Activated T-cell treated with anti-CD3 and anti-CD28 coated beads, Interleukin-2, amount 50 U/mL, for 24 hours (primary cell): ENCODE measurements at regions not wholly inside any gene's neighbourhood (a gene's known extent, or its start where the extent isn't known, plus 50 kb on each side); places are given as distances from the start of the nearest gene placed in this dataset.

ENCODE experiments used
- DNase-seq: peaks from one replicate; pipeline ENCODE4 v3.0.0-alpha.2; 2020
- H3K27ac Mint-ChIP-seq: 2 replicates; pipeline ENCODE4 v1.8.0; 2020; ENCODE audit warnings: mild to moderate bottlenecking, mixed read lengths
- H3K27me3 Mint-ChIP-seq: 2 replicates; pipeline ENCODE4 v1.8.0; 2020; ENCODE audit warnings: mixed read lengths
- H3K36me3 Mint-ChIP-seq: 2 replicates; pipeline ENCODE4 v1.8.0; 2020; ENCODE audit warnings: low read depth, mixed read lengths
- H3K4me1 Mint-ChIP-seq: 2 replicates; pipeline ENCODE4 v1.8.0; 2020; ENCODE audit warnings: low read depth, mixed read lengths
- H3K4me3 Mint-ChIP-seq: 2 replicates; pipeline ENCODE4 v1.8.0; 2020; ENCODE audit warnings: mild to moderate bottlenecking, moderate library complexity, mixed read lengths
- H3K9me3 Mint-ChIP-seq: 2 replicates; pipeline ENCODE4 v1.8.0; 2020; ENCODE audit warnings: mixed read lengths

DNA sequence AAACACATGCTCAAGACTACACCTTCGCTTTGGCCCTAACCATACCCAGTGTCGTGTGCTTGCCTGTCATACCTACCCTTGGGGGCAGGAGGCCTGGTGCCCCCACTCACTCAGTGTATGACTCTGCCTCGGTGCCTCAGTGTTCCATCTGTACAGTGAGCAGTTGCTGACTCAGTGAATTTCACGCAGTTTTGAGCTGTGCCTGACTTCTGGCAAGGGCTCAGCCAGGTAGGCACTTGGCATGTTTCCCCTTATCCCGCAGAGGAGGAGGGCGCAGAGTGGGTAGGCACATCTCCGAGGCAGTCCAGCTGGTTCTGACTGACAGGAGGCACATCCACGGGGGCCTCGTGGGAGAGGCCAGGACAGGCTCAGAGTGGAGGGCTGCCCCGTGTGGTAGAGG, 148.9 kb upstream of the CIBAR2 start:
- no peak for DNase-seq
- no peaks in the 10 kb centered on the region for H3K9me3 Mint-ChIP-seq
- H3K4me1 Mint-ChIP-seq: peaks cover 2% of the 10 kb centered on the region
- H3K4me3 Mint-ChIP-seq: no peak overlapping the region
- no peaks in the 10 kb centered on the region for H3K36me3 Mint-ChIP-seq
- peaks cover 27% of the 10 kb centered on the region for H3K27me3 Mint-ChIP-seq
- no peak overlapping the region for H3K27ac Mint-ChIP-seq

GRCh38 chr16:85261657-85262557, 149.6 kb upstream of the CIBAR2 start:
- Mint-ChIP-seq H3K27ac (no peak overlapping the region), H3K9me3 (no peaks in the 10 kb centered on the region)

GRCh38 chr16:85262558-85263238, 150.4 kb upstream of the CIBAR2 start:
- peaks cover 2% of the 10 kb centered on the region for H3K4me1 Mint-ChIP-seq
- H3K9me3 Mint-ChIP-seq: no peaks in the 10 kb centered on the region
- DNase-seq: no peak
- peaks cover 24% of the 10 kb centered on the region for H3K27me3 Mint-ChIP-seq
- H3K27ac Mint-ChIP-seq: no peak overlapping the region
- H3K4me3 Mint-ChIP-seq: no peak overlapping the region
- no peaks in the 10 kb centered on the region for H3K36me3 Mint-ChIP-seq

More at GRCh38 chr16:85261657-85262557, 149.6 kb upstream of the CIBAR2 start:
- DNase-seq: no peak
- Mint-ChIP-seq H3K27me3 (peaks cover 27% of the 10 kb centered on the region), H3K4me1 (peaks cover 2% of the 10 kb centered on the region), H3K36me3 (no peaks in the 10 kb centered on the region), H3K4me3 (no peak overlapping the region)

- Mint-ChIP-seq H3K36me3 (no peaks in the 10 kb centered on the region), H3K9me3 (no peaks in the 10 kb centered on the region), H3K27me3 (peaks cover 19% of the 10 kb centered on the region), H3K4me1 (peaks cover 2% of the 10 kb centered on the region), H3K4me3 (no peak overlapping the region), H3K27ac (no peak overlapping the region)
- no peak for DNase-seq
Measured at GRCh38 chr16:85263239-85263585, 150.9 kb upstream of the CIBAR2 start.

DNA sequence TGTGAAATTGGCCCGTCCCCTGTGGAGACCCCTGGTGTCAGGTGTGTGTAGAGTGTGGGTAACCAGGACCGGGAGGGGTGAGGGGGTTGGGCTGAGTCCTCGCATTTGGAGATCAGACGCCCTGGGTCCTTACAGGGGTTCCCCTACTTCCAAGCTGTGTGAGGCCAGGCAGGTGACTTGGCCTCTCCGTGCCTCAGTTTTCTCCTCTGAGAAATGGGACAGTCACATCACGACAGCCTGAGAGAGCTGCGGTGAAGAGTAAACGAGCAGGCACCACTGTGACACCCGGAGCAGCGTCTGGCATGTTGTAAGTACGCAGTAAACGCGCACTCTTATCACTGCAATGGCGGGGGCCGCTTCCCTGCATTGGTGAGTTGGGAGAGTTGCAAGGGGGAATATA, 152.5 kb upstream of the CIBAR2 start:
- Mint-ChIP-seq H3K4me3 (no peak overlapping the region), H3K9me3 (no peaks in the 10 kb centered on the region), H3K27ac (no peak overlapping the region), H3K36me3 (no peaks in the 10 kb centered on the region), H3K4me1 (peaks cover 2% of the 10 kb centered on the region), H3K27me3 (peaks cover 9% of the 10 kb centered on the region)
- DNase-seq: no peak

- Mint-ChIP-seq H3K4me1 (peaks cover 2% of the 10 kb centered on the region), H3K36me3 (no peaks in the 10 kb centered on the region), H3K27me3 (peaks cover 8% of the 10 kb centered on the region), H3K4me3 (no peak overlapping the region), H3K9me3 (no peaks in the 10 kb centered on the region), H3K27ac (no peak overlapping the region)
- DNase-seq: no peak
Measured at GRCh38 chr16:85265161-85265784, 153.0 kb upstream of the CIBAR2 start.

- no peak overlapping the region for H3K4me3 Mint-ChIP-seq
- peaks cover 2% of the 10 kb centered on the region for H3K4me1 Mint-ChIP-seq
- no peak overlapping the region for H3K27ac Mint-ChIP-seq
- H3K9me3 Mint-ChIP-seq: no peaks in the 10 kb centered on the region
- H3K27me3 Mint-ChIP-seq: peaks cover 8% of the 10 kb centered on the region
- no peak for DNase-seq
- no peaks in the 10 kb centered on the region for H3K36me3 Mint-ChIP-seq
Measured at GRCh38 chr16:85265810-85266209, 153.5 kb upstream of the CIBAR2 start.

DNA sequence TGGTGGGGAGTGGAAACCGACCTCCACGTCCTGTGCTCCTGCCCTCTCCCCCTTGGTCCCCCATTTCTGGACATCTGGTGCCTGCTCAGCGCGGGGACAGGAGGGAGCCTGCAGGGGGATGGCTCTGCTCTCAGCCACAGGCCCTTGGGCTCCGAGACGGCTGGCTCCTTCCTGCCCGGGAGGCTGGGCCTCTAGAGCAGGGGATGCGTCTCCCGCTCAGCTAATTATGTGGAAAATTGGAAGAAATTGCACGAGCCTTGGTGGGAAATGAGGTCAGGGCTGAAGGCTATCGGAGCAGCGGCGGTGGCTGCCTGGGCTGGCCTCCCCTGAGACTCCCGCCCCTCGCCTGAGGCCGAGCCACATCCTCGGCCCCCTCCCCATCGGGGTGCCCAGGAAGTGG, 154.6 kb upstream of the CIBAR2 start:
- no peak overlapping the region for H3K27ac Mint-ChIP-seq
- H3K27me3 Mint-ChIP-seq: peaks cover 2% of the 10 kb centered on the region
- no peaks in the 10 kb centered on the region for H3K36me3 Mint-ChIP-seq
- no peaks in the 10 kb centered on the region for H3K9me3 Mint-ChIP-seq
- no peak for DNase-seq
- H3K4me1 Mint-ChIP-seq: peaks cover 2% of the 10 kb centered on the region
- no peak overlapping the region for H3K4me3 Mint-ChIP-seq

GRCh38 chr16:85267414-85267945, 155.2 kb upstream of the CIBAR2 start:
- H3K27me3 Mint-ChIP-seq: peaks cover 2% of the 10 kb centered on the region
- no peaks in the 10 kb centered on the region for H3K9me3 Mint-ChIP-seq
- H3K36me3 Mint-ChIP-seq: no peaks in the 10 kb centered on the region
- no peak overlapping the region for H3K4me3 Mint-ChIP-seq
- no peak overlapping the region for H3K27ac Mint-ChIP-seq
- no peaks in the 10 kb centered on the region for H3K4me1 Mint-ChIP-seq
- no peak for DNase-seq

GRCh38 chr16:85269165-85269564, 156.9 kb upstream of the CIBAR2 start:
- Mint-ChIP-seq H3K27me3 (no peaks in the 10 kb centered on the region), H3K4me3 (no peak overlapping the region), H3K27ac (no peak overlapping the region), H3K4me1 (no peaks in the 10 kb centered on the region), H3K36me3 (no peaks in the 10 kb centered on the region), H3K9me3 (no peaks in the 10 kb centered on the region)
- no peak for DNase-seq

GRCh38 chr16:85270374-85270773, 158.1 kb upstream of the CIBAR2 start:
- H3K27me3 Mint-ChIP-seq: peaks cover 3% of the 10 kb centered on the region
- H3K27ac Mint-ChIP-seq: no peak overlapping the region
- no peak overlapping the region for H3K4me3 Mint-ChIP-seq
- no peak for DNase-seq
- H3K9me3 Mint-ChIP-seq: no peaks in the 10 kb centered on the region
- no peaks in the 10 kb centered on the region for H3K4me1 Mint-ChIP-seq
- H3K36me3 Mint-ChIP-seq: no peaks in the 10 kb centered on the region

GRCh38 chr16:85271198-85271597, 158.9 kb upstream of the CIBAR2 start:
- H3K27ac Mint-ChIP-seq: no peak overlapping the region
- peaks cover 3% of the 10 kb centered on the region for H3K27me3 Mint-ChIP-seq
- DNase-seq: no peak
- no peaks in the 10 kb centered on the region for H3K36me3 Mint-ChIP-seq
- no peaks in the 10 kb centered on the region for H3K9me3 Mint-ChIP-seq
- H3K4me1 Mint-ChIP-seq: no peaks in the 10 kb centered on the region
- H3K4me3 Mint-ChIP-seq: no peak overlapping the region

DNA sequence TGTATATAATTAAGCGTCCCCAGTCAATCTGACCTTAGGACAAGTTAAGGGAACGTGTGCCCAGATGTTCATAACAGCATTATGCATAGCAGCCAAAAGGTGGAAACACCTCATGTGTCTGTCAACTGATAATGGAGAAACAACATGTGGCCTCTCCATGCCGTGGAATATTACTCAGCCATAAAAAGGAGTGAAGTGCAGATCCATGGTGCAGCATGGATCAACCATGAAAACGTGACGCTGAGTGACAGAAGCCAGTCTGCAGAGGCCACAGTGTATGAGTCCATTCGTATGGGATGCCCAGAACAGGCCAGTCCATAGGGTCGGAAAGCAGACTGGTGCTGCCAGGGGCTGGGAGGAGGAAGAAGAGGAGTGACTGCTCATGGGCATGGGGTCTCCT, 161.0 kb upstream of the CIBAR2 start:
- Mint-ChIP-seq H3K27ac (no peak overlapping the region), H3K27me3 (peaks cover 3% of the 10 kb centered on the region), H3K4me1 (no peaks in the 10 kb centered on the region), H3K4me3 (no peak overlapping the region), H3K9me3 (no peaks in the 10 kb centered on the region), H3K36me3 (no peaks in the 10 kb centered on the region)
- DNase-seq: no peak

- Mint-ChIP-seq H3K4me1 (no peaks in the 10 kb centered on the region), H3K9me3 (no peaks in the 10 kb centered on the region), H3K36me3 (no peaks in the 10 kb centered on the region), H3K27ac (no peak overlapping the region), H3K27me3 (peaks cover 3% of the 10 kb centered on the region), H3K4me3 (no peak overlapping the region)
- no peak for DNase-seq
Measured at GRCh38 chr16:85274501-85274900, 162.2 kb upstream of the CIBAR2 start.

- H3K4me1 Mint-ChIP-seq: no peaks in the 10 kb centered on the region
Measured at GRCh38 chr16:85274924-85275323, 162.7 kb upstream of the CIBAR2 start.

More at GRCh38 chr16:85274924-85275323, 162.7 kb upstream of the CIBAR2 start:
- no peaks in the 10 kb centered on the region for H3K9me3 Mint-ChIP-seq
- DNase-seq: no peak
- no peak overlapping the region for H3K27ac Mint-ChIP-seq
- H3K36me3 Mint-ChIP-seq: no peaks in the 10 kb centered on the region
- H3K27me3 Mint-ChIP-seq: peaks cover 3% of the 10 kb centered on the region
- H3K4me3 Mint-ChIP-seq: no peak overlapping the region
